ENCODE measurements at regions not wholly inside any gene's neighbourhood (a gene's known extent, or its start where the extent isn't known, plus 50 kb on each side); places are given as distances from the start of the nearest gene placed in this dataset.

DNA sequence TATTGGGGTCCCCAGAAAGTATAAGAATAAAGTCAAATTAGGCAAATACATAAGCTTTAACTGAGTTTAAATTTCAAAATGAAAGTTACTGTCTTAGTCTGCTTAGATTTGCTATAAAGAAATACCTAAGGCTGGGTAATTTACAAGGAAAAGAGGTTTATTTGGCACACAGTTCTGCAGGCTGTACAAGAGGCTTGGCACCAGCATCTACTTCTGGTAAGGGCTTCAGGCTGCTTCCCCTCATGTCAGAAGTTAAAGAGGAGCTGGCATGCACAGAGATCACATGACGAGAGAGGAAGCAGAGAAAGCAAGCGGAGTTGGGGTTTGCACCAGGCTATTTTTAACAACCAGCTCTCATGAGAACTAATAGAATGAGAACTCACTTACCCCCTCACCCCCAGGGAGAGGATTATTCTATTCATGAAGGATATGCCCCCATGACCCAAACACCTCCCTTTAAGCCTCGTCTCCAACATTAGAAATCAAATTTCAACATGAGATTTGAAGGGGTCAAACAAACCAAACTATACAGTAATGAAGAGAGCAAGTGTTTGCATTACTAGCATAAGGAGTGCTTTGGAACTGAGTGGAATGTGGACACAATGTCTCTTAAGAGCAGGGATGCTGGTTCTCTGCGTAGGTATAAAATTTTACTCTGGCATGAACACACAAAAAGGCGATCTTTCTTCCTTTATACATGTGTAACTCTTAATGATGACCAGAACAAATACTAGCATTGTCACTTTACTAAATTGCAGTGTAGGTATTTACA is 292.8 kb upstream of the PMFBP1 start:
- Mint-ChIP-seq H3K4me1 (peaks cover 5% of the 10 kb centered on the region), H3K4me3 (no peak overlapping the region), H3K9me3 (peaks cover 2 to 10% (median 4%) of the 10 kb centered on the region in 7 donors), H3K27me3 (ENCODE audit: low read depth in 3 of 3) (no peaks in the 10 kb centered on the region), H3K27ac (no peak overlapping the region), H3K36me3 (peaks cover 1 to 9% of the 10 kb centered on the region in 2 donors)
- Histone ChIP-seq H3K9me3 (replicated peaks in 1 of 2; ENCODE audit: control insufficient read depth in 1 of 2, insufficient read depth in 1 of 2, low read length in 2 of 2) (no peaks in the 10 kb centered on the region), H3K4me3 (replicated peaks in 1 of 3; ENCODE audit: low read depth in 2 of 3, low read length in 3 of 3) (no peak overlapping the region), H3K36me3 (replicated peaks in 1 of 2; ENCODE audit: control insufficient read depth in 1 of 2, insufficient read depth in 2 of 2, low read length in 2 of 2) (no peaks in the 10 kb centered on the region), H4K20me1 (ENCODE audit: insufficient read depth, low read length) (no peaks in the 10 kb centered on the region), H2AFZ (ENCODE audit: insufficient read depth, low read depth, low read length, poor library complexity, severe bottlenecking) (peak overlapping the region; percentile 4), H3K27me3 (ENCODE audit: control insufficient read depth in 2 of 2, insufficient read depth in 2 of 2, low read length in 2 of 2) (no peaks in the 10 kb centered on the region), H3K4me2 (replicated peaks; ENCODE audit: extremely low read depth, low read length, poor library complexity, severe bottlenecking) (no peak overlapping the region), H3K27ac (ENCODE audit: low read depth in 1 of 2, low read length in 2 of 2) (no peak overlapping the region), H3K9ac (ENCODE audit: insufficient read depth, low read length, poor library complexity, severe bottlenecking) (no peak overlapping the region), H3K79me2 (ENCODE audit: insufficient read depth, low read length) (no peaks in the 10 kb centered on the region), H3K4me1 (ENCODE audit: control insufficient read depth in 1 of 2, insufficient read depth in 2 of 2, low read length in 2 of 2) (no peaks in the 10 kb centered on the region)
- WGBS (ENCODE audit: insufficient coverage), result no CpG with 5 or more reads among the region's 5 CpGs
- peak in 1 of 3 donors; percentile 3 for DNase-seq
- intact Hi-C loops (cut with micrococcal nuclease), result loop anchor here (2.0 to 10.0 kb wide), 2 partner anchors 340 kb away; no protein-coding TSS in a partner anchor
- TF ChIP-seq, protein P1, sequence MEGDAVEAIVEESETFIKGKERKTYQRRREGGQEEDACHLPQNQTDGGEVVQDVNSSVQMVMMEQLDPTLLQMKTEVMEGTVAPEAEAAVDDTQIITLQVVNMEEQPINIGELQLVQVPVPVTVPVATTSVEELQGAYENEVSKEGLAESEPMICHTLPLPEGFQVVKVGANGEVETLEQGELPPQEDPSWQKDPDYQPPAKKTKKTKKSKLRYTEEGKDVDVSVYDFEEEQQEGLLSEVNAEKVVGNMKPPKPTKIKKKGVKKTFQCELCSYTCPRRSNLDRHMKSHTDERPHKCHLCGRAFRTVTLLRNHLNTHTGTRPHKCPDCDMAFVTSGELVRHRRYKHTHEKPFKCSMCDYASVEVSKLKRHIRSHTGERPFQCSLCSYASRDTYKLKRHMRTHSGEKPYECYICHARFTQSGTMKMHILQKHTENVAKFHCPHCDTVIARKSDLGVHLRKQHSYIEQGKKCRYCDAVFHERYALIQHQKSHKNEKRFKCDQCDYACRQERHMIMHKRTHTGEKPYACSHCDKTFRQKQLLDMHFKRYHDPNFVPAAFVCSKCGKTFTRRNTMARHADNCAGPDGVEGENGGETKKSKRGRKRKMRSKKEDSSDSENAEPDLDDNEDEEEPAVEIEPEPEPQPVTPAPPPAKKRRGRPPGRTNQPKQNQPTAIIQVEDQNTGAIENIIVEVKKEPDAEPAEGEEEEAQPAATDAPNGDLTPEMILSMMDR (IDR thresholded peaks at IDR 0.05), result no peak

DNA sequence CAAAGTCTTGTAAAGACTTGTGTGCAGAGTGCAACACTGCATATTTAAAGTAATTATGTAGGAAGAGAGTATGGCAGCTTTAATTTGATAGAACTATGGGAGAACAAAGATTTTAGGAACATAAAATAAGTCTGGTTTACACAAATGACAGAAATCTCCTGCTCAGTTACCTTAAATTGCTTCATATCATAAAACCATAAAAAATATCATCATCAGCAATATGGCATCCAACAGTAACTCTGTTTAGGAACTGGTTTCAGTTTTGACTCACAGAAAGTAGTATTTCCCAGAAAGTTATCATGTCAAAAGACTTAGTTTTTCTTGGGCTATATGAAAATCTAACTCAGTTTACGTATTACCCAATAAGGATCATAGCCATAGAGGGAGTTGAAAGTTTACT is 292.1 kb upstream of the PMFBP1 start:
- TF ChIP-seq, protein P1 (IDR thresholded peaks at IDR 0.05), result no peak
- Mint-ChIP-seq H3K4me3 (no peak overlapping the region), H3K9me3 (peaks cover 2 to 11% (median 5%) of the 10 kb centered on the region in 7 donors), H3K4me1 (peaks cover 5% of the 10 kb centered on the region), H3K36me3 (peaks cover 1 to 10% of the 10 kb centered on the region in 2 donors), H3K27ac (no peak overlapping the region), H3K27me3 (ENCODE audit: low read depth in 3 of 3) (no peaks in the 10 kb centered on the region)
- WGBS (ENCODE audit: insufficient coverage), result no CpG with 5 or more reads among the region's 1 CpG
- H3K27me3 ChIP-seq (ENCODE audit: control insufficient read depth in 2 of 2, insufficient read depth in 2 of 2, low read length in 2 of 2), result no peaks in the 10 kb centered on the region
- no peak for DNase-seq
- intact Hi-C loops (cut with micrococcal nuclease), result loop anchor here (2.0 to 10.0 kb wide), 2 partner anchors 339 kb away; no protein-coding TSS in a partner anchor
- no peak overlapping the region for H3K4me2 ChIP-seq (replicated peaks; ENCODE audit: extremely low read depth, low read length, poor library complexity, severe bottlenecking)
- no peak overlapping the region for H3K4me3 ChIP-seq (replicated peaks in 1 of 3; ENCODE audit: low read depth in 2 of 3, low read length in 3 of 3)
- H2AFZ ChIP-seq (ENCODE audit: insufficient read depth, low read depth, low read length, poor library complexity, severe bottlenecking), result no peak overlapping the region
- H3K36me3 ChIP-seq (replicated peaks in 1 of 2; ENCODE audit: control insufficient read depth in 1 of 2, insufficient read depth in 2 of 2, low read length in 2 of 2), result no peaks in the 10 kb centered on the region
- no peak overlapping the region for H3K27ac ChIP-seq (ENCODE audit: low read depth in 1 of 2, low read length in 2 of 2)
- no peak overlapping the region for H3K9ac ChIP-seq (ENCODE audit: insufficient read depth, low read length, poor library complexity, severe bottlenecking)
- H3K4me1 ChIP-seq (ENCODE audit: control insufficient read depth in 1 of 2, insufficient read depth in 2 of 2, low read length in 2 of 2), result no peaks in the 10 kb centered on the region
- no peaks in the 10 kb centered on the region for H3K79me2 ChIP-seq (ENCODE audit: insufficient read depth, low read length)
- H3K9me3 ChIP-seq (replicated peaks in 1 of 2; ENCODE audit: control insufficient read depth in 1 of 2, insufficient read depth in 1 of 2, low read length in 2 of 2), result no peaks in the 10 kb centered on the region
- no peaks in the 10 kb centered on the region for H4K20me1 ChIP-seq (ENCODE audit: insufficient read depth, low read length)
